ENCODE measurements at regions not wholly inside any gene's neighbourhood (a gene's known extent, or its start where the extent isn't known, plus 50 kb on each side); places are given as distances from the start of the nearest gene placed in this dataset.

GRCh38 chr6:43946641-43947363 lies 176.8 kb downstream of the VEGFA start:
- no peak for TF ChIP-seq CTCF (conservative IDR thresholded peaks at IDR 0.05; ENCODE audit: low read depth, low read length)
- no peak for TF ChIP-seq EZH2 (IDR thresholded peaks at IDR 0.05; ENCODE audit: low read length, unreplicated experiment)
- no peak for TF ChIP-seq EZH2phosphoT487 (IDR thresholded peaks at IDR 0.05; ENCODE audit: borderline replicate concordance, low read length)
